HEK293 (cell line): ENCODE measurements at regions not wholly inside any gene's neighbourhood (a gene's known extent, or its start where the extent isn't known, plus 50 kb on each side); places are given as distances from the start of the nearest gene placed in this dataset.
"Not testable (repeated sequence)": the region's sequence is repeated elsewhere in the genome, so short reads cannot be mapped to it uniquely, and the experiment has no call there.

Source experiments
- ZEB2 ChIP-seq: fragments of 450-650 bp; formaldehyde crosslinking; IDR thresholded peaks from 2 replicates; pipeline ENCODE4 v1.5.1; 2016; ENCODE audit warnings: missing biosample characterization, missing genetic modification characterization
- ZNF132 ChIP-seq: fragments of 450-650 bp; formaldehyde crosslinking; IDR thresholded peaks from 2 replicates; pipeline ENCODE4 v1.5.1; 2017; ENCODE audit warnings: missing biosample characterization, missing genetic modification characterization, borderline replicate concordance
- ZNF549 ChIP-seq: fragments of 450-650 bp; IDR thresholded peaks from 2 replicates; pipeline ENCODE4 v1.5.1; 2018; ENCODE audit warnings: missing biosample characterization, missing genetic modification characterization, mild to moderate bottlenecking, inconsistent platforms, moderate library complexity
- ZNF747 ChIP-seq: fragments of 450-650 bp; formaldehyde crosslinking; IDR thresholded peaks from 2 replicates; pipeline ENCODE4 v1.5.1; 2016; ENCODE audit warnings: missing biosample characterization, missing genetic modification characterization
- TF ChIP-seq, protein P1 (sequence below): sonication (generic); formaldehyde crosslinking; IDR thresholded peaks from 2 replicates; pipeline ENCODE4 v1.8.1; 2022; ENCODE audit warnings: mild to moderate bottlenecking, moderate library complexity, missing genetic modification reagents
- TF ChIP-seq, protein P2 (sequence below): fragments of 450-650 bp; formaldehyde crosslinking; IDR thresholded peaks from 2 replicates; pipeline ENCODE4 v1.5.1; 2016; ENCODE audit warnings: missing biosample characterization, missing genetic modification characterization

DNA sequence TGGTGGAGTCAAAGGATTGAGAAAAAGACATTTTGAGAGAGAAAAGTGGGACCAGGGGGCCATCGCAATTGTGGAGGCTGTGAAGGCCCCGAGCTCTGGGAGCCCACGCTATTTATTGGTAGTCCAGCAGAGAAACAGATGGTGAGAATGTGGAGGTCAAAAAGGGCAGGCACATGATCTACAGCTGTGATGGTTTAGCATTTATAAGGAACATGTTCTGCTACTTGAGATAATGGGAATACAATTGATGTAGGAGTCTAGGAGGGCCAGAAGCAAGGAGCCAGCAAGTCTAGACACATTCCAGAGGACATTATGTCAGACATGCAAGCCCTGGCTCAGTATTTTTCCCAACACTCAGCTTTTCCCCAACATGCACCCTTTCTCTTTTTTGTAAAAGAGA, 283.4 kb upstream of the MTPN start:
- not testable (repeated sequence) for TF ChIP-seq ZNF132 (tag by site-specific recombination); ZNF747 (tag by site-specific recombination); ZEB2 (tag by site-specific recombination); ZNF549
- TF ChIP-seq, protein P1, sequence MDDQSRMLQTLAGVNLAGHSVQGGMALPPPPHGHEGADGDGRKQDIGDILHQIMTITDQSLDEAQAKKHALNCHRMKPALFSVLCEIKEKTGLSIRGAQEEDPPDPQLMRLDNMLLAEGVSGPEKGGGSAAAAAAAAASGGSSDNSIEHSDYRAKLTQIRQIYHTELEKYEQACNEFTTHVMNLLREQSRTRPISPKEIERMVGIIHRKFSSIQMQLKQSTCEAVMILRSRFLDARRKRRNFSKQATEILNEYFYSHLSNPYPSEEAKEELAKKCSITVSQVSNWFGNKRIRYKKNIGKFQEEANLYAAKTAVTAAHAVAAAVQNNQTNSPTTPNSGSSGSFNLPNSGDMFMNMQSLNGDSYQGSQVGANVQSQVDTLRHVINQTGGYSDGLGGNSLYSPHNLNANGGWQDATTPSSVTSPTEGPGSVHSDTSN (CRISPR knock-in tag), result not testable (repeated sequence)
- TF ChIP-seq, protein P2, sequence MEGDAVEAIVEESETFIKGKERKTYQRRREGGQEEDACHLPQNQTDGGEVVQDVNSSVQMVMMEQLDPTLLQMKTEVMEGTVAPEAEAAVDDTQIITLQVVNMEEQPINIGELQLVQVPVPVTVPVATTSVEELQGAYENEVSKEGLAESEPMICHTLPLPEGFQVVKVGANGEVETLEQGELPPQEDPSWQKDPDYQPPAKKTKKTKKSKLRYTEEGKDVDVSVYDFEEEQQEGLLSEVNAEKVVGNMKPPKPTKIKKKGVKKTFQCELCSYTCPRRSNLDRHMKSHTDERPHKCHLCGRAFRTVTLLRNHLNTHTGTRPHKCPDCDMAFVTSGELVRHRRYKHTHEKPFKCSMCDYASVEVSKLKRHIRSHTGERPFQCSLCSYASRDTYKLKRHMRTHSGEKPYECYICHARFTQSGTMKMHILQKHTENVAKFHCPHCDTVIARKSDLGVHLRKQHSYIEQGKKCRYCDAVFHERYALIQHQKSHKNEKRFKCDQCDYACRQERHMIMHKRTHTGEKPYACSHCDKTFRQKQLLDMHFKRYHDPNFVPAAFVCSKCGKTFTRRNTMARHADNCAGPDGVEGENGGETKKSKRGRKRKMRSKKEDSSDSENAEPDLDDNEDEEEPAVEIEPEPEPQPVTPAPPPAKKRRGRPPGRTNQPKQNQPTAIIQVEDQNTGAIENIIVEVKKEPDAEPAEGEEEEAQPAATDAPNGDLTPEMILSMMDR (tag by site-specific recombination), result not testable (repeated sequence)
